Right renal cortex interstitium (tissue), 3 donors: ENCODE measurements at regions not wholly inside any gene's neighbourhood (a gene's known extent, or its start where the extent isn't known, plus 50 kb on each side); places are given as distances from the start of the nearest gene placed in this dataset.
"Not testable (repeated sequence)": the region's sequence is repeated elsewhere in the genome, so short reads cannot be mapped to it uniquely, and the experiment has no call there.

ENCODE experiments used
- DNase-seq, 3 donors: peaks; one replicate each; pipeline ENCODE4 v3.0.0-alpha.2; 2013; ENCODE audit warnings: low read depth in 3 of 3, low spot score in 2 of 3

GRCh38 chr17:68135141-68135887 lies 99.8 kb downstream of the KPNA2 start:
- no peak for DNase-seq

DNA sequence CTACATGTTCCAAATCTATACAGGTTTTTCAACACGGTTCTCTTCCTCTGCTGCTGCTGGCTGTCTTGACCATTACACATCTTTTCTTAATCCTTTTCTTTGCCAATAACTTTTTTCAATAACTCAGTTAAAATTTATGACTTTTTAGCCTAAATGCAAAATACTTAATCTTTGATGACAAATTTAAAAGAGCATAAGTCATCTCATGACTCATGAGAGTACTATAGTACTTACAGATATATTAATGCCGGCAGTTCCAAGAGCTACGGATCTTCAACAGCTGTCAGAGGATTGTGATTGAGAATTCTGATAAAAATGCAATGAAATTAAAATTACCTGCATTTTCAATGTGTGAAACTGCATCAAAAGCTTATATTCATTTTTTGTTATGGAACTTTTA lies 105.5 kb downstream of the KPNA2 start:
- no peak for DNase-seq

GRCh38 chr17:68142595-68142994 lies 105.2 kb upstream of the AMZ2 start:
- DNase-seq = no peak

DNA sequence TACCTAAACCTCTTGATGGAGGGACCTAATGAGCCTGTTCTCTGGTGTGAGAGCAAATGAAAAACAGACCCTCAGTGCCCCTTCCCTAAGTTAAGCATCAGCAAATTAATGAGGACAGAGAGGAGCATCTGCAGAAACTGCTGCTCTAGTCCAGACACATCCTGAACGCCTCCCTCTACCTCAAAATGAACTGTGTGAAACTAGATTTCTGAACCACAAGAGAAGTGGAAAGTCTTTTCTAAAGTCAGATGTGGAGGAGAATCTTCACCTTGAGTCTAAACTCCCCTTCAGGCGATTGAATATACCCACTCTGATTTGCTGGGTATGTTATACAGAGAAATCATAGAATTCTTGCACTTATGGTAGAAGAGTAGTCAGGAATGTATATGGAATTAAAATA lies 104.4 kb upstream of the AMZ2 start:
- no peak for DNase-seq

DNA sequence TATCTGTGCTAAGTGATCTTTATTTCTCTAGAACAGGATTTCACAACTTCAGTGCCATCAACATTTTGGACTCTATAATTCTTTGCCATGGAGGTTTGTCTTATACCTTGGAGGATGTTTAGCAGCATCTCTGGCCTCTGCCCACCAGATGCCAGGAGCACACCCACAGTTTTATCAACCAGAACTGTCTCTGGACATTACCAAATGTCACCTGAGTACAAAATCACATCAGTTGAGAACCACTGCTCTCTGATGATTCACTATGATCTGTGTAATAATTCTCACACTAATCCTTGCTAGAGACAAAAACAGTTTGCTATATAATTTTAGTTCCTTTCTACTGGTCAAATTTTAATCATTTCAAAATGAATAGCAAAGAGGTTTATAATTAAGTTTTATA lies 102.8 kb upstream of the AMZ2 start:
- no peak for DNase-seq

- no peak for DNase-seq
Measured at GRCh38 chr17:68148936-68149335, 98.9 kb upstream of the AMZ2 start.

GRCh38 chr17:68152161-68152571 lies 95.7 kb upstream of the AMZ2 start:
- DNase-seq = no peak

DNA sequence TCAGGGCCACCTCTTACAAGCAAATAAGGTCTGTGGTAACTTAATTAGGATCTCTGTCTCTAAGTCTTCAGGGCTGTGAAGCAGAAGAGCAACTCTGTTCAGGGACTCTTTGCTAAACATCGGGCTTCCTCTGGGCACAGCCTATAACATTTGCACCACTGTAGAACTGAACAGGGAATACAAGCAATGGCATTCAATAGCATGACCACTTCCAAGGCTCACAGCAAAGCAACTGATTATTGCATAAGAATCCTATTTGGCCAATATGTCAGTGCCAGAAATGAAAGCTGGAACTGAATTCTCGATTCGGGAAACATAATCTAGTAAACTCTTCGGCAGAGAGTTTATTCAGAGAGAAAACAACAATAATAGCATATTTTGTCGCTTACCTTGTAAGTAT lies 92.2 kb upstream of the AMZ2 start:
- no peak for DNase-seq

DNA sequence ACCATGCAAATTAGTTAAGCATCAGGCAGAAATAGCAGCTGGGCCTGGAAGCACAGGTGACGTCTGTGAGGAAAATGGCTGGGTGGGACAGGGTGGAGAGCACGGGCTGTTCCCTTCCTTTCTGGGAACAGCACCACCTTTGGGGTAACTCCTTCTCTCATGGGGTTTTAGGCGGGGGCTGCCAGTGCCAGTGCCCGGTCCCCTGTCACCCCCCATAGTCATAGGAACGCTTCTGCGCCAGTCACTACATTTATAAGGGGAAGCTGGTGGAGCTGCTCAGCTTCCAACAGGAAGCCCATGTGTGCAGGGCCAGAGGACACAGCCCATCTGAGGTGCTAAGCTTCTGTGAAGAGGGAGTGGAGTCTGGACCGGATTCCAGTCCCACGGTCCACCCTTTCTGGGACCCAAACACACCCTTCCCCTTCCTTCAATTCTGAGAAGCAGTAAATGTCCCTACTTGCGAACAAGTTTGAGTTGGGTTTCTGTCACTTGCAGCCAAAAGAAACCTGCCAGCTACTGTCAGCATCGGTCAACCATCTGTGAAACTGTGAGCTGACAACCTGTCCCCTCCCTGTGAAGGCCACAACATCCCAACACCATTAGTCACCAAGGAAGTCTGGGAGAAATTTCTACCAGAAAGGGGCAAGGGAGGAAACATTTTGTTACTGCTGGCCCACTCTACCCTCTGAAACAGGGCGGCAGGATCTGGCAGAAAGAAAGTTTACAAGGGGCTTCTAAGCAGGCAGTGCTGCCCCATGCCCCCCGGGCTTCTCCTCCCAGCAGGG lies 86.0 kb upstream of the AMZ2 start:
- no peak for DNase-seq

DNA sequence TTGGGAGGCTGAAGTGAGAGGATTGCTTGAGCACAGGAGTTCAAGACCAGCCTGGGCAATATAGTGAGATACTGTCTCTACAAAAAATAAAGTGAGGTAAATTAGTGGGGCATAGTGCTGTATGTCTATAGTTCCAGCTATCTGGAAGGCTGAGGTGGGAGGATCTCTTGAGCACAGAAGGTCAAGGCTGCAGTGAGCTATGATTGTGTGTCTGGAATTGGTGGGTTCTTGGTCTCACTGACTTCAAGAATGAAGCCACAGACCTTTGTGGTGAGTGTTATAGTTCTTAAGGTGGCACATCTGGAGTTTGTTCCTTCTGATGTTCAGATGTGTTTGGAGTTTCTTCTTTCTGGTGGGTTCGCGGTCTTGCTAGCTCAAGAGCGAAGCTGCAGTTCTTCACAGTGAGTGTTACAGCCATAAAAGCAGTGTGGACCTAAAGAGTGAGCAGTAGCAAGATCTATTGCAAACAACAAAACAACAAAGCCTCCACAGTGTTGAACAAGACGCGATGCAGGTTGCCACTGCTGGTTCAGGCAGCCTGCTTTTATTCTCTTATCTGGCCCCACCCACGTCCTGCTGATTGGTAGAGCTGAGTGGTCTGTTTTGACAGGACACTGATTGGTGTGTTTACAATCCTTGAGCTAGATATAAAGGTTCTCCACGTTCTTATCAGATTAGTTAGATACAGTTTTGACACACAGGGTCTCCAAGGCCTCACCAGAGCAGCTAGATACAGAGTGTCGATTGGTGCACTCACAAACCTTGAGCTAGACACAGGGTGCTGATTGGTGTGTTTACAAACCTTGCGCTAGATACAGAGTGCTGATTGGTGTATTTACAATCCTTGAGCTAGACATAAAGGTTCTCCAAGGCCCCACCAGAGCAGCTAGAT lies 79.3 kb upstream of the AMZ2 start:
- DNase-seq = not testable (repeated sequence)

- DNase-seq = not testable (repeated sequence)
Measured at GRCh38 chr17:68169165-68169821, 78.5 kb upstream of the AMZ2 start.

- DNase-seq = no peak
Measured at GRCh38 chr17:68169840-68170239, 78.0 kb upstream of the AMZ2 start.

DNA sequence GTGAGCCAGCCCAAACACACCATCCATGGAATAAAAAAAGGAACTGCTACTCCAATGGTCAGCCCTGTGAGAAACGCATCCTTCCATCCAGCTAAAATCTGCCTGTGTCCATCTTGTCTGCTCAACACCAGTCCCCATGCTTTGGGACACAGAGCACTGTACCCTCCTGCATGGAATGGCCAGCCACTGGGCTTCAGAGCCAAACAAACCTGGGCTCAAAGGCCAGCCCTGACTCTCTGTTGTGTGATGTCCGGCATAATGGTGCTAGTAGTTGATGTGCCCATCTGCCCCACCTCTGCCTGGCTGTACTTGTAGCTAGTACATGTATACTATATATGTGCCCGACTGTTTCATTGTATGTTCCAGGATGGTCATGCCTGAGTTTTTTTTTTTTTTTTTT lies 77.6 kb upstream of the AMZ2 start:
- DNase-seq = no peak

- peak; percentile 34 to 41 (median 35) for DNase-seq
Measured at GRCh38 chr17:68172461-68172954, 75.3 kb upstream of the AMZ2 start.

DNA sequence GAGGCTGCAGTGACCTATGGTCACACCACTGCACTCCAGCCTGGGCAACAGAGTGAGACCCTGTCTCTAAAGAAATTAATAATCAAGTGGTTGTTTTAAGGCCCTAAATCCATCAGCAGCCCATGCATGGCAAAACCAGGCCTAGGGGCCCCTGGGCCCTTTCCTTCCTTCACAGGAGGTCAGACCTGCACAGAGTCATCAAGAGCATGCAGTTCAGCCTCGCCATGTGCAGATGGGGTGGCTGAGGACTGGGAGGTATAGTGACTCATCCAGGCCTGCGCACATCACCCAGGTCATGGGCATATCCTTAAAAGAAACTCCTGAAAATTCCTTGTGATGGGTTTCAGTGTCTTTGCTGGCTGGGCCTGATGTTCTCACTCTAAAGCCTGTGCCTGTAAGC lies 72.4 kb upstream of the AMZ2 start:
- no peak for DNase-seq

DNA sequence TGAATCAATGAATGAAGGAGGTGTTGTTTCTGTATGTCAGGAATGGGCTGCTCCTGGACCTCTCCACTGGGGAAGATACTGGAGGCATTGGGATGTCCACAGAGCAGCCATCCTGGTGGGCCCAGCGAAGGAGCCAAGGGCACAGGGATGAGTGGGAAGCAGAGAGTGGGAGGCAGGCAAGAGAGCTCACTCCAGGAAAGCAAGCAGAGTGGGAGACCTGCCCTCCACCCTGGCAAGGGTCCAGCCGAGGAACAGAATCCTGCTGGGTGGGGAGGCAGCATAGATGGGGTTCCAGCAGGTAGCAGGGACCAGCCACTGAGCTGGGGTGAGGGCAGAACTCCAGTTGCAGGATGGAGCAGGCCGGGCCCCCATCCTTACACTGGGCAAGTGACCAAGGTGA lies 71.9 kb upstream of the AMZ2 start:
- no peak for DNase-seq

DNA sequence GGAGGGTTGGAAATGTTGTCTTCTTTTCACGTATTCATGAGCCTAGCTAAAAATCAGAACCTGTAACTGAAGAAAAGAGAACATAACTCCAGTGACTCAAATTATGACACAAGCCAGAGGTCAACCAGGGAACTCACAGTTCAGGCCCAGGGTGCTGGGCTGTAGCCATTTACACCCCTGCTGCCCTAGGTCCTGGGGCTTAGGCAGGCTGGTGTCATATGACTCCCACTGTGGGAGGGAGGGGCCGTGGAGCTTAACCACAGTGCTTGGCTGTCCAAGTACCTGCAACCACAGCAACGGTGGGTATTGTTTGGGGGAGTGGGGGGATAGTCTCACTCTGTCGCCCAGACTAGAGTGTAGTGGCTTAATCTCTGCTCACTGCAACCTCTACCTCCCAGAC lies 71.1 kb upstream of the AMZ2 start:
- no peak for DNase-seq

DNA sequence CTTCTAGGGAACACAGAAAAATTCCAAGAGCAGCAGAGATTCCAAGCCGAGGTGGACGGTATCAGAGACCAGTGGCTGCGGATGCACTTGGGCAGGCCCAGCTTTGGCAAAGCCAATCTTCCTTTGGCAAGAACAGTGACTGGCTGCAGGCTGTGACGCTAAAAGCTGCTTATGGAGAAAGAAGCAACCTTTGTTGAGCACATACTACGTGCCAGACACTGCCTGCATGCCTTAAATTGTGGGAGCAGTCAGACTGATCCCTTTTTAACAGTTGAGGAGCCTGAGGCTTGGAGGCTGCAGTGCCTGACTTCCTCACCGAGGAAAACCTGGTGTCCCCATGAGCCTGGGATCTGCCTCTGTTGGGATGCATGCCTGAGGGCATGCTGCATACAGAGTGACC lies 69.0 kb upstream of the AMZ2 start:
- no peak for DNase-seq

GRCh38 chr17:68179236-68179925 lies 68.5 kb upstream of the AMZ2 start:
- DNase-seq = no peak

GRCh38 chr17:68179926-68180285 lies 67.9 kb upstream of the AMZ2 start:
- DNase-seq = no peak
